ENCODE measurements at regions not wholly inside any gene's neighbourhood (a gene's known extent, or its start where the extent isn't known, plus 50 kb on each side); places are given as distances from the start of the nearest gene placed in this dataset.

DNA sequence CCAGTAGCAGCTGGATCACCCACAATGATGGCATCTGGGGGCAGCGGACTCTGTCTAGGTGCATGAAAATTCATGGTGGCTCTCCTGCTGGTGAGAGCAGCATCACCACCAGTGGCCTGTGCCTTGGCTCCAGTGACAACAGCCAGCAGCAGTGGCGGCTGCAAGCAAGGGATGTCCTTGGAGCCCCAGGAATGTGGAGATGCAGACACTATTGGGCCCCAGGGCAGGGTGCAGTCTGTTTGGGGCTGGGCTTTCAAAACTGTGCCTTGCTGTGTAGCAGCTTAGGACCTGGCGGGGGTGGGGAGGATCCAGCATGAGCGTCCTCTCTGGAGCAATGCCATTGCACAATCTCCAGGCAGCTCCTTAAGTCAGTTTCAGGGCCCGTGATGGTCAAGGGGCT lies 199.7 kb downstream of the CHD9NB start:
- DNase-seq (ENCODE audit: extremely low read depth, low read depth) = no peak
- TF ChIP-seq, protein P1, sequence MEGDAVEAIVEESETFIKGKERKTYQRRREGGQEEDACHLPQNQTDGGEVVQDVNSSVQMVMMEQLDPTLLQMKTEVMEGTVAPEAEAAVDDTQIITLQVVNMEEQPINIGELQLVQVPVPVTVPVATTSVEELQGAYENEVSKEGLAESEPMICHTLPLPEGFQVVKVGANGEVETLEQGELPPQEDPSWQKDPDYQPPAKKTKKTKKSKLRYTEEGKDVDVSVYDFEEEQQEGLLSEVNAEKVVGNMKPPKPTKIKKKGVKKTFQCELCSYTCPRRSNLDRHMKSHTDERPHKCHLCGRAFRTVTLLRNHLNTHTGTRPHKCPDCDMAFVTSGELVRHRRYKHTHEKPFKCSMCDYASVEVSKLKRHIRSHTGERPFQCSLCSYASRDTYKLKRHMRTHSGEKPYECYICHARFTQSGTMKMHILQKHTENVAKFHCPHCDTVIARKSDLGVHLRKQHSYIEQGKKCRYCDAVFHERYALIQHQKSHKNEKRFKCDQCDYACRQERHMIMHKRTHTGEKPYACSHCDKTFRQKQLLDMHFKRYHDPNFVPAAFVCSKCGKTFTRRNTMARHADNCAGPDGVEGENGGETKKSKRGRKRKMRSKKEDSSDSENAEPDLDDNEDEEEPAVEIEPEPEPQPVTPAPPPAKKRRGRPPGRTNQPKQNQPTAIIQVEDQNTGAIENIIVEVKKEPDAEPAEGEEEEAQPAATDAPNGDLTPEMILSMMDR (IDR thresholded peaks at IDR 0.05; ENCODE audit: low read depth, low read length) = no peak

GRCh38 chr16:52851211-52851740 lies 201.4 kb downstream of the CHD9NB start:
- DNase-seq (ENCODE audit: extremely low read depth, low read depth) = no peak
- TF ChIP-seq, protein P1 (IDR thresholded peaks at IDR 0.05; ENCODE audit: low read depth, low read length) = no peak

DNA sequence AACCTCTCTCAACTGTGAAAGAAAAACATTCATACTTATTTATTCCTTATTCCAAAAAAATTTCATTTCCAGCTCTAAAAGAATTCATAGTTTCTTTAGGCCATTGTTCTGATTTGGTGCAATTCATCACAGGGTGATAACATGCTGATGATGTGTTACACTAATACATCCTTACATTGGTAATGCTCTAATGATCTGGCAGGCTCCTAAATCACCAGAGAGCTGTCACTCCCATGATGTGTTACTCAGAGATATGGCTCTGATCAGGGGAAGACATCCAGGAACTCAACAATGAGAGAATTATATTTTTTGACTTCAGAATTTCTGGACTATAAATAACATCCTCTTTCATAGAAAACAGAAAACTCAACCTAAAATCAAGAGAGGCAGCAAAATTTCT lies 209.3 kb downstream of the CHD9NB start:
- TF ChIP-seq, protein P1 (IDR thresholded peaks at IDR 0.05; ENCODE audit: low read depth, low read length) = no peak
- DNase-seq (ENCODE audit: extremely low read depth, low read depth) = no peak

GRCh38 chr16:52837251-52837650 lies 215.4 kb downstream of the CHD9NB start:
- no peak for DNase-seq (ENCODE audit: extremely low read depth, low read depth)
- TF ChIP-seq, protein P1 (IDR thresholded peaks at IDR 0.05; ENCODE audit: low read depth, low read length) = no peak

- TF ChIP-seq, protein P1 (IDR thresholded peaks at IDR 0.05; ENCODE audit: low read depth, low read length) = no peak
- DNase-seq (ENCODE audit: extremely low read depth, low read depth) = no peak
These were observed 217.8 kb downstream of the CHD9NB start for GRCh38 chr16:52834736-52835465.

DNA sequence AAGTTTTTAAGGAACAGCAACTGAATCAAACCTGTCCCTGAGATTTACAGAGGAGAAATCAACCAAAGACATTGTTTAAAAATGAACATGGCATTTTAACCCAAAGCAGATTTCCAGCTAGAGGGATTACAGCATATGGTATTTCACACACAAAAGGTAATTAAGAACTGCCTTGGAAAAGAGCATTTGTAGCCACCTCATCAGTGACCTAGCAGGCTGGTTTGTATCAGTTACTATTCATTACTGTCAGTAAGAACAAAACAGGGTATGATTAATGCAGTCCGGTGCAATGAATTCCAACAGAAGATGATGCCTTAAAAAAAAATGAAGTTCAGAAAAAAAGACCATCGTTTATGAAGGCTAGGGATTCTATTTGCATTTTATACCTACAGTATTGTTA lies 219.9 kb downstream of the CHD9NB start:
- no peak for DNase-seq (ENCODE audit: extremely low read depth, low read depth)
- TF ChIP-seq, protein P1 (IDR thresholded peaks at IDR 0.05; ENCODE audit: low read depth, low read length) = no peak

GRCh38 chr16:52827456-52827855 lies 225.2 kb downstream of the CHD9NB start:
- TF ChIP-seq, protein P1 (IDR thresholded peaks at IDR 0.05; ENCODE audit: low read depth, low read length) = no peak
- DNase-seq (ENCODE audit: extremely low read depth, low read depth) = no peak

Measured in AG09319 (cell line).